ENCODE measurements at regions not wholly inside any gene's neighbourhood (a gene's known extent, or its start where the extent isn't known, plus 50 kb on each side); places are given as distances from the start of the nearest gene placed in this dataset.
"Not testable (repeated sequence)": the region's sequence is repeated elsewhere in the genome, so short reads cannot be mapped to it uniquely, and the experiment has no call there.

DNA sequence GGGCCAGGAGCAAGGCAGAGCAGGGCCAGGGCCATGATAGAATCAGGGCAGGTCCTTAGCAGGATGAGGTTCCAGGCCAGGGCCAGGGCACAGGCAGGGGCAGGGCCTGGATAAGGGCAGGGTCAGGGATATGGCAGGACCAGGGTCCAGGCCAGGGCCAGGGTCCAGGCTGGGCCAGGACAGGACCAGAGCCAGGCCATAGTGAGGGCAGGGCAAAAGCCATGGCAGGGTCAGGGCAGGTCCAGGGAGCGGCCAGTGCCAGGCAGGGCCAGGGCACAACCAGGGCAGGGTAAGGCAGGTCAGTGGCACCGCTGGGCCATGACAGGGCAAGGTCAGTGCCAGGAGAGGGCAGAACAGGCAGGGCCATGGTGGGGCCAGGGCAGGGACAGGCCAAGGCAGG, 152.2 kb downstream of the LIPI start:
- no peak for DNase-seq (ENCODE audit: low spot score)

- DNase-seq (ENCODE audit: low spot score), result not testable (repeated sequence)
These were observed 152.8 kb downstream of the LIPI start for GRCh38 chr21:14057841-14058481.

GRCh38 chr21:14057313-14057712, 153.4 kb downstream of the LIPI start:
- DNase-seq (ENCODE audit: low spot score), result no peak

- no peak for DNase-seq (ENCODE audit: low spot score)
These were observed 154.0 kb downstream of the LIPI start for GRCh38 chr21:14056771-14057191.

DNA sequence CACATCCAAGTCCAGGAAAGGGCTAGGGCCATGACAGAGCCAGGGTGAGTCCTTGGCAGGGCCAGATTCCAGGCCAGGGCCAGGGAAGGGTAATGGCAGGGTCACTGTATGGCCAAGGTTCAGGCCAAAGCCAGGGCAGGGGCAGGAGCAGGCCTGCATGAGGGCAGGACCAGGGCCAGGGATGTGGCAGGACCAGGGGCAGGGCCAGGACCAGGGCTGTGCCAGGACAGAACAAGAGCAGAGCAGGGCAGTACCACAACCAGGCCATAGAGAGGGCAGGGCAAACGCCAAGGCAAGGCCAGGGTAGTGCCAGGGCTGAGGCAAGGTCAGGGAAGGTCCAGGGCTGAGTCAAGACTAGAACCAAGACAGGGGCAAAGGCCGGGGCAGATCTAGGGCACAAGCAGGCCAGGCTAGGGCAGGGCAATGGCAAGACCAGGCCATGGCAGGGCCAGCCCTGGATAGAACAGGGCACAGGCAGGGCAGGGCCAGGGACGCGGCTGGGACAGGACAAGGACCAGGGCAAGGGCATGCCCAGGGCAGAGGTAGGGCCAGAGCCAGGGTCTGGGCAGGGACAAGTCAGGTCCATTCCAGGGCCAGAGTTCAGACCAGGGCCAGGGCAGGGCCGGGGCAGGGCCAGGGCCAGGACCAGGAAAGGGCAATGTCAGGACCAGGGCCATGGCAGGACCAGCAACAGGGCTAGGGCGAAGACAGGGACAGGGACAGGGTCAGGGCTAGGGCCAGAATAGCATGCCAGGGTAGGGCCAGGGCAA, 154.8 kb downstream of the LIPI start:
- DNase-seq (ENCODE audit: low spot score), result not testable (repeated sequence)

- no peak for DNase-seq (ENCODE audit: low spot score)
These were observed 156.1 kb downstream of the LIPI start for GRCh38 chr21:14054682-14055081.

- no peak for DNase-seq (ENCODE audit: low spot score)
These were observed 160.6 kb downstream of the LIPI start for GRCh38 chr21:14050121-14050520.

DNA sequence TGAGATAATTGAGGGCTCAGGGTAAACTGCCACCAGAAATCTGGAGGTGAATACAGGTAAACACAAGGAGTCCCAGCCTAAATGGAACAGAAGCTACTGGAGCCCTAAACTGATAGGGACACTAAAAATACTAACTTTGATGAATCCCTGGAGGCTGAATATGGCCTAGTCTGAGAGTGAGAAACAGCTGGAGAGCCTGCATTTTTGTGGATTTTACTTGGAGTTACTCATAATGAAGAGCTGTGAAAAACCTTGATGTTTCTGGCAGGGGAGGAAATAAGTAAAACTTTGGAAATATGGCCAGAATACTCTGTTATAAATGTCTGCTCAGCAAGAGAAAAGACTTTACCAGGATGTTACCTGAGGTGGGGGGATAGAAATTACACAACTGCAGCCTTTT, 164.4 kb downstream of the LIPI start:
- no peak for DNase-seq (ENCODE audit: low spot score)

DNA sequence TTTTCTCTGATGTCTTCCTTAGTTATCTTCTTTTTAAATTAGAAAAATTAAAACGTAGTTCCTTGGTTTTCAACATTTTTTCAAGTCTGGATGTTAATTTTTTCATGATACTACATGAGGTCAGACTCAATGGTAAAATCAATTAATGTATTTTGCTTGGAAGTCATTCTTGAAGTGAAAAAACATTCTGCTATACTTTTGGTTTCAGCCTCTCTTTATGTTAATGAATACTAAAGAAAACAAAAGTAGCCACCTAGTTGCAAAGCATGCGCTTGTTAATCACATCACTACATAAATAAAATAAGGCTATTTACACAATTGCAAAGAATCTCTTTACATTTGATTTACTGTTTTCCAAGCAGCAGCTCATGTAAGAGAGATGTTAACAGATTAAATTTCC, 170.4 kb downstream of the LIPI start:
- DNase-seq (ENCODE audit: low spot score), result no peak

DNA sequence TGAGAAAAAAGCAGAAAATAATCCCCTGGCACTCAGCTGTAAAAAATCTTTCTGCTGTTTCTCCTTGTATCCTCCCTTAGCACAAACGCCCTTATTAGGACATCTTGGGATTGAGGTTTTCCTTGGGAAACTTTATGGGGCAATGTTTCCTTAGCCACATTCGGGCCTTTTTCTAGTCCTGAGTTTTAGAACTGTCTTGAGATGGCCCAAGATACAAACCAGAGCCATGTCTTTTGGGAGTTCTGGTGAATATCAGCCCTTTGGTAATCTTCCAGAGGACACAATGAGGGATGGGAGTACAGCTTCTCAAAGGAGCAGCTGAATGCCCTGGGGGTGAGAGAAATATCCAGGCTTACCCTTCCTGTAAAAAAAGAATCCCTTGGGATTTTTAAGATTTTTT, 182.1 kb downstream of the LIPI start:
- not testable (repeated sequence) for DNase-seq (ENCODE audit: low spot score)

DNA sequence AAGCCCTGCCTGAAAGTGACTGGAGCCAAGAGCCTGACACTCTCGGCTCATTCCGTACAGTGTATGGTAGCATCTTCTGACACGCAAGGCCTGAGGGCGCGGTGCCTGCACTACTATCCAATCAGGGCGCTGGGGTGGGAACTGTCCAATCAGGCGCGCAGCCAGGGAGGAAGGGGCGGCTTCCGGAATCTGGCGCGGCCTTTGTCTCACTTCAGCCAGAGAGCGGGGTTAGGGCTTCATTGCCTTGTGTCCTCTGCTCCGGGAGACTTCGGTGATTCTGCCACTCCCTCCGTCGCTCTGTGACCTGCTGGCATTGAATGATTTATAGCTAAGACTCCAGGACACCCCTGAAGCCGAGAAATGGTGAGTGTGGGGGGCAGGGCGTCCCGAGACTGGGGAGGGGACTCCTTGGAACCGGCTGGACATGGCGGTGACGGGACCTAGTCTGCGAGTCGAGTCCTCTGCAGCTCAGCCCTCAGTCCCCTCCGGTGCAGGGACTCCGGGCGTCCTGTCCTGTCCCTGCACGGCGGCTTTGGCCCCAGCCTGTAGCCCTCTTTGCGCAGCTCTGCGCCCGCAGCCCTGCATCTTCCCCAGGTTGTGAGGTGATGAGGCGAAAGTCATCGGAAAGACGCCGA, 183.4 kb downstream of the LIPI start:
- DNase-seq (ENCODE audit: low spot score), result peak; percentile 80

DNA sequence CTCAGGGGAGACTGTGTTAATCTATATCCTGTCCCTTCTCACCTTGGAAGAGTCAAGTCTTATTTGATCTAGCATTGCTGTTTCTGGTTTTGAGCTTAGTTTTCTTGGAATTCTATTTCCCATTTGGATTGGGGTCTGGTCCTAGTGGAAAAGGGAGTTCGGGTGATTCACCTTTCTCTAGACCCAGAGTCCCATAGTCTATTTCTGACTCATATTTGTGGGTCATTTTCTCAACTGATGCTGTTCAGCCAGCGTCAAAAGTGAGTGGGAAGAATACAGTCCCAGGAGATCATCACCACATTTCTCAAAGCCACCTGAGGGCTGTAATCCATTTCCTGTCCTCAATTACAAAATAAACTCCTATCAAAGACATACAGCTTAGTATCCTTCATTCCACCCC, 190.6 kb downstream of the LIPI start:
- not testable (repeated sequence) for DNase-seq (ENCODE audit: low spot score)

- not testable (repeated sequence) for DNase-seq (ENCODE audit: low spot score)
These were observed 194.9 kb downstream of the LIPI start for GRCh38 chr21:14015841-14016240.

DNA sequence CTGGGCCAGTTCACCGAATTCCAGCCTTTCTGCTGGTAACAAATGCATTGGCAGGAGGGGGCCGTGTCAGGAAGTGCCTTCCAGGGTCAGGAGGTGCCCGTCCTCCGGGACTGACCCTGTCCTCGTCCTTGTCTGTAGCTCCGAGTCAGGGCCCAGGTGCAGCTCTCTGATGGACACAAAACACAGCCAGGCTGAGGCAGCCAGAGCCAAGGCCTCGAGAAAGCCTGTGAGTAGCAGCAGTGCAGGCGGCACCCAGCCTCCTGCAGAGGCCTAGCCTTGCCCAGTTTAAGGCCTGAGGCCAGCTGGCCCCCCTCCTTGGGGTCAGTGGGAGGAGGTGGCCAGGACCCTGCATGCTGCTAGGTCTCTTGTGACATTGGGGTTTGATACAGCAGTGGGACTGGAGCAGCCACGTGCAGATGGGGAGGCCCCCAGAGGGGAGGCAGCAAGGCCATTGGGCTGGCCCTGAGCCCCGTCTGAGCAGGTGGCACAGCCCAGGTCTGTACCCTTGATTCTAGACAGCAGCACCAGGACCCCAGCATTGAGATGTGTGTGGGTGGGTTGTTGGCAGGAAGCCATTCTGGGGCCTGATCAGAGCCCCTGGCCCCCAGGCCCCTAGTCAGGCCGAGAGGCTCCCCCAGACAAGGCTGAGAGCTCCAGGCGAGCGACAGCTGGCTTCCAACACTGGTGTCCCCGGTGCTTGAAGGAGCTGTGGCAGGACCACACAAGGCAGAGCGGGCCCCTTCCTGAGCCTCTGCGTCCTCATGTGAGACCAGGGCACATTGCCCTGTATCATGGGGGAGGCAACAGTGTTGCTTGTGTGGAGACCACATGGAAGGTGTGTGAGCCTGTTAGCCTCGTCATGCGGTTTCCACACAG, 196.9 kb downstream of the LIPI start:
- DNase-seq (ENCODE audit: low spot score), result not testable (repeated sequence)

DNA sequence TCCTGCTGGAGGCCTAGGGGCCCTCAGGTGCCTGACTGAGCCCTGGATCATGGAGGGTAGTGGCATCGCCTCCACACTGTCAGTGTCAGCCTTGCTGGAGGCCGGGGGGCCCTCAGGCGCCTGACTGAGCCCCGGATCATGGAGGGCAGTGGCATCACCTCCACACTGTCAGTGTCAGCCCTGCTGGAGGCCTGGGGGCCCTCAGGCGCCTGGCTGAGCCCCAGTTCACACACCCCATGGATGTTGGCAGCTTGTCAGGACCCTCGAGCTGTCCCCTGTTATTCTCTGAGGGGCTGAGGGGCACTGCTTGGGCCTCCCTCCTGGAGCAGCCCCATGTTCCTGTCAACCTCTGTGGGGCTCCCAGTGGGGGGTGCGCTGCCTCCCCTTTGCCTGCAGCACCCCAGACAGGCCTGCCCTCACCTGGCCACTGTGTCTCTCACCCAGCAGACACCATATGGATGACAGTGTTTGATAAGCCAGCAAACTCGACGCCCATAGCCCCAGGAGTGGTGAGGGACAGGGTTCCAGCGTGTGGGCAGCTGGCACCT, 197.6 kb downstream of the LIPI start:
- DNase-seq (ENCODE audit: low spot score), result no peak

DNA sequence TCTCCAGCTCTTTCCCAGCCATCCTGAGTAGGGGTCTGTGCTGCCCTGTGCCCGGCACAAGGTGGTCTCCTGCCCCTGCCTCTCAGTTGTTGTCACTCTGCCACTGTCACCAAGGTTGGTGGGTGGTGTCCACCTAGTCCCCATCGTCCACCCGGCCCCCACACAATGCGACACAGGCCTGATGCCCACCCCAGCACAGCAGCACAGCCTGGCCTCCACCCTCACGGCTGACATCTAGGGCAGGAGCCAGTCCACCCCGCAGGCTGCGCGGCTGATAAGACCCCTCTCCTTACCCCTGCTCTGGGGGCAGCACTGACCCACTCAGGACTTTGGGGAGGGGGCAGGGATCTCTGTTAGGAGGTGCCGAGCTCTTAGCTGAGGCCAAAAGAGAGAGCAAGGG, 198.3 kb downstream of the LIPI start:
- no peak for DNase-seq (ENCODE audit: low spot score)

DNA sequence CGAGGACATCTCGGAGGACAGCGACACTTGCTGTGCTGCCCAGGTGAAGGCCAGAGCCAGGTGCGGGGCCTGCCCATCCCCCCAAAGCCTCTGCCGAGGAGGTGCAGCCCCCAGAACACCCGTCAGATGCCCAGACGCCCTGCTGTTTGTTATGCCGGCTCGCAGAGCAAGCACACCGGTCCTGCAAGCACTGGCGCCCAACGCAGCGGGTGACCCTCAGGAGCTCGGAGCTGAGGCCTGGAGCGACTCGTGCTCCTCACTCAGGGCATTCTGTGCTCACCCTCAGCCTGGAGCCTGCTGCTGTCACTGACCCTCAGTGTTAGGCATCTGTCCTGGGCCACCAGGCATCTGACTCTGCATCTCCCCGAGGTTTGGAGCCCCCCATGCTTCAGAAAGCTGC, 199.0 kb downstream of the LIPI start:
- not testable (repeated sequence) for DNase-seq (ENCODE audit: low spot score)

- DNase-seq (ENCODE audit: low spot score), result not testable (repeated sequence)
These were observed 199.6 kb downstream of the LIPI start for GRCh38 chr21:14011149-14011548.

DNA sequence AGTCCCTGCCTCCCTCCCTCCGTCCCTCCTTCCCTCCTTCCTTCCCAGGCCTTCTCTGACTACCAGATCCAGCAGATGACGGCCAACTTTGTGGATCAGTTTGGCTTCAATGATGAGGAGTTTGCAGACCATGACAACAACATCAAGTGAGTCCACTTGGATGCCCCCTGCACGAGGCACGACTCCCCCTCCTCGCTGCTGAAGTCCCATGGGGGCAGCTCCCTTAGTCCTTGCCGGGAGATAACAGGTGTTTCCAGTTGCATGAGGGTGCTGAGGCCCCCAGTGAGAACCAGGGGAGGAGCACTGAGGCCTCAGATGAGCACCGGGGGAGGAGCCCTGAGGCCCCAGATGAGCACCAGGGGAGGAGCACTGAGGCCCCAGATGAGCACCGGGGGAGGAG, 200.0 kb downstream of the LIPI start:
- no peak for DNase-seq (ENCODE audit: low spot score)

DNA sequence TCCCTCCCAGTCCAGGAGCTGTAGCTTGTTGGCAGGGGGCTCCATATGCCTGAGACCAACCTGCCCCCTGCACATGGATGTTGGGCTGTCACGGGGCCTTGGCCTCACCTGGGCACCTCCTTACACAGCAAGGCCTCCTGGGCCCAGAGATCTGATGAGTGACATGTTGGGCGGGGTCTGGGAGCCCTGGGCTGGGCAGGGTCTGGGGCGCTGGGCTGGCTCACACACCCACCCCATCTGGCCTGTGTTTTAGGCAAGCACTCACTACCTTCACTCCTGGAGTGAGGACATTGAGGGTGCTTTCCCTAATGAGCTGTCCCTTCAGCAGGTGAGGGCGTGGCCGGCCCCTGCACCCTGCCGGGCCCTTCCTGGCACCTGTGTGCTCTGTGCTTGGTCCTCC, 200.8 kb downstream of the LIPI start:
- DNase-seq (ENCODE audit: low spot score), result not testable (repeated sequence)

DNA sequence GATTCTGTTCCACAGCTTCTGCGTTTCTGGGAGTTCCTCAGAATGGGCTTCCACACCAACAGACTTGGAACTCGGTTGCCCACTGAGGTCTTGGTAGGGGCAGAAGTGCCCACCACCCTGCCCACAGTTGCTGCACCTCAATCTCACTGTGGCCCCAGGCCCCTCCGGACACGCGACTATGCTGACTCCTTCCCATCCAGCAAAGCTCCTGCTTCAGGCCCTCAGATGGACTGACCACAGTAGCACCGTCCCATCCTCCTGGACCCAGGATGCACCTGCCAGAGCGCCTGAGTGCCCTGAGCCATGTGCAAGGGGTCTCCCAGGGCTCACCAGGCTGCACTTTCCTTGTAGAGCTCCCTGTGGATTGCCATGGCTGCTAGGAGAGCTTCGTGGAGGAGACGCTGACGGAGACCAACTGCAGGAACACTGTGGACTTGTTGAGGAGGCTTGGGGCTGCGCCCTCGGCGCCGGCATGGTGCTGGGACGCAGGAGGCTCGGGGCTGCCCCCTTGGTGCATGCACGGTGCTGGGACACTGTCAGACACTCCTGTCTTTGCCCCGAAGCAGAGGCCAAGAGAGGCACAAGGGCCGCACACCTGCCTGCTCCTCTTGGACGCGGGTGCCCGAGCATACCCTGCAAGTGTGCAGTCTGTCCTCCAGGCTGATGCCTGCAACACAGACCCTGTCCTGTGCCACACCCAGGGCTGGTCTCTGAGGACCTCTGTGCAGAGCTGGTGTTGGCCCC, 201.3 kb downstream of the LIPI start:
- not testable (repeated sequence) for DNase-seq (ENCODE audit: low spot score)

Data from CD4-positive, alpha-beta T cell treated with Interleukin-6 at 100 ng/mL for 8 hours (primary cell).